D341Med (cell line): ENCODE measurements at regions not wholly inside any gene's neighbourhood (a gene's known extent, or its start where the extent isn't known, plus 50 kb on each side); places are given as distances from the start of the nearest gene placed in this dataset.
"Not testable (repeated sequence)": the region's sequence is repeated elsewhere in the genome, so short reads cannot be mapped to it uniquely, and the experiment has no call there.

Source experiments
- DNase-seq: peaks from one replicate; pipeline ENCODE4 v3.0.0; 2012; ENCODE audit warnings: low spot score

GRCh38 chr13:75178436-75178835, 303.5 kb downstream of the TBC1D4 start:
- no peak for DNase-seq

GRCh38 chr13:75175575-75175974, 306.4 kb downstream of the TBC1D4 start:
- DNase-seq, result no peak

GRCh38 chr13:75175097-75175496, 306.9 kb downstream of the TBC1D4 start:
- DNase-seq, result not testable (repeated sequence)

GRCh38 chr13:75174481-75174880, 307.5 kb downstream of the TBC1D4 start:
- no peak for DNase-seq

GRCh38 chr13:75173457-75174356, 308.3 kb downstream of the TBC1D4 start:
- no peak for DNase-seq

GRCh38 chr13:75170311-75170710, 311.7 kb downstream of the TBC1D4 start:
- no peak for DNase-seq

- DNase-seq, result no peak
Observed at GRCh38 chr13:75165543-75166230, 316.3 kb downstream of the TBC1D4 start.

GRCh38 chr13:75161804-75162203, 320.2 kb downstream of the TBC1D4 start:
- DNase-seq, result no peak

GRCh38 chr13:75160984-75161383, 321.0 kb downstream of the TBC1D4 start:
- no peak for DNase-seq

- no peak for DNase-seq
Observed at GRCh38 chr13:75154331-75154730, 327.6 kb downstream of the TBC1D4 start.

- DNase-seq, result no peak
Observed at GRCh38 chr13:75153834-75154233, 328.1 kb downstream of the TBC1D4 start.

- no peak for DNase-seq
Observed at GRCh38 chr13:75153386-75153785, 328.6 kb downstream of the TBC1D4 start.

GRCh38 chr13:75151081-75151643, 330.8 kb downstream of the TBC1D4 start:
- DNase-seq, result no peak

- no peak for DNase-seq
Observed at GRCh38 chr13:75149776-75150175, 332.2 kb downstream of the TBC1D4 start.

GRCh38 chr13:75147946-75148345, 334.0 kb downstream of the TBC1D4 start:
- no peak for DNase-seq

GRCh38 chr13:75146436-75146835, 335.5 kb downstream of the TBC1D4 start:
- DNase-seq, result no peak

- DNase-seq, result no peak
Observed at GRCh38 chr13:75145927-75146326, 336.0 kb downstream of the TBC1D4 start.

GRCh38 chr13:75139291-75139690, 342.7 kb downstream of the TBC1D4 start:
- DNase-seq, result no peak

GRCh38 chr13:75137911-75138571, 343.9 kb downstream of the TBC1D4 start:
- DNase-seq, result no peak

GRCh38 chr13:75136151-75136550, 345.8 kb downstream of the TBC1D4 start:
- DNase-seq, result no peak

GRCh38 chr13:75135325-75135825, 346.6 kb downstream of the TBC1D4 start:
- no peak for DNase-seq
